Fibroblast of skin of left biceps (primary cell): ENCODE measurements at regions not wholly inside any gene's neighbourhood (a gene's known extent, or its start where the extent isn't known, plus 50 kb on each side); places are given as distances from the start of the nearest gene placed in this dataset.

Source experiments
- DNase-seq, 2 experiments: peaks; one replicate each; pipeline ENCODE4 v3.0.0-alpha.2; 2013; ENCODE audit warnings: low read depth in 2 of 2

DNA sequence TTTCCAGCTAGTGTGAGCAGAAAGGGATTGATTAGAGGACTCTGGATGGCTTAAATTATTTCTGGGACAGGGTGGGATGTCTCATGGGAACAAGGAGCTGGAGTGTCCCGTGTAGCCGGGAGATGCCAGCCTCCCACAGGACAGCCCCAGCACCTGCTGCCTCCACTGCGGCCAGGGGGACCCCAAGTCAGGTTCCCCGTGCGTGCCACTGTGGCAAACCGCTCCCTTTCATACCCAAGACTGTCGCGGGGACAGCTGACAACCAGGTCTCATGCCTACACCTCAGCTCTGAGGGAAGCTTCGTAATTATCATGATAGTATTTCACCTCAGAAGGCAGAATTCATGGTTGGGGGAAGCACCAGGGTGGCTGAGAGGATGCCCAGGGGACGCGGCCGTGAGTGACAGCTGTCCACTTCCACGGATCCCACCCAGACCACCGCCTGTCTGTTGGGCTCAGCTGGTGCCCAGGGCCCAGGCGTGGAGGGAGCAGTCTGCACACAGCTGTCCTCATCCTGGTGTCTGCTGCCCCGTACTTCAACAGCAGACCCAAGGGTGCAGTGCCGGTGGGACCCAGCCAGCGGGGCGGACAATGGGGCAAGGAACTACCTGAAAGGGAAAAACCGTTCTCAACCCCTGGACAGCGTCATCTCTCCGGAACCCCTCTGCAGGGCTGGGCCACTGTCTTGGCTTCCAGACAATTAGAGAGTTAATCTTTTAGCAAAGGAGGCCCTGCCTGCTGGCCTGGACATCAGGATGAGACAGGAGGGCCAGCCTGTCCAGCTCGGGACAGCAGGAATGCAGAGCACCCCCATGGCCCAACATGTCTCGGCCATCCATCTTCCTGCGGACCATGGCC, 166.9 kb downstream of the OLFM1 start:
- DNase-seq: no peak

- no peak for DNase-seq
Measured at GRCh38 chr9:135255033-135255840, 167.8 kb downstream of the OLFM1 start.

- DNase-seq: no peak
Measured at GRCh38 chr9:135255841-135256580, 168.5 kb downstream of the OLFM1 start.

GRCh38 chr9:135256581-135257354, 169.3 kb downstream of the OLFM1 start:
- DNase-seq: no peak

GRCh38 chr9:135258461-135258860, 171.0 kb downstream of the OLFM1 start:
- DNase-seq: no peak

DNA sequence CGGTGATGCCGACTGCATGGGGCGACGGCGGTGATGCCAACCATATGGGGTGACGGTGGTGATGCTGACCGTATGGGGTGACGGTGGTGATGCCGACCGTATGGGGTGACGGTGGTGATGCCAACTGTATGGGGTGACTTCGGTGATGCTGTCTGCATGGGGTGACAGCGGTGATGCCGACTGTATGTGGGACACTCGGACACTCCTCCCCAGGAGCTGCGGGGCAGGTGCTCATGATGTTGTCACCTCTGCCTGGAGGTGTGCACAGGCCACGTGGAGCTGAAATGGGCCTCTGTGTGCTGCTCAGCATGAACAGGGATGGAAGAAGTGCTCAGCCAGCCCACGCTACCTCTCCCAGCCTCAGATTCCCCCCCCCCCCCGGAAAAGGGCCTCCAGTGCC, 171.8 kb downstream of the OLFM1 start:
- DNase-seq: no peak

DNA sequence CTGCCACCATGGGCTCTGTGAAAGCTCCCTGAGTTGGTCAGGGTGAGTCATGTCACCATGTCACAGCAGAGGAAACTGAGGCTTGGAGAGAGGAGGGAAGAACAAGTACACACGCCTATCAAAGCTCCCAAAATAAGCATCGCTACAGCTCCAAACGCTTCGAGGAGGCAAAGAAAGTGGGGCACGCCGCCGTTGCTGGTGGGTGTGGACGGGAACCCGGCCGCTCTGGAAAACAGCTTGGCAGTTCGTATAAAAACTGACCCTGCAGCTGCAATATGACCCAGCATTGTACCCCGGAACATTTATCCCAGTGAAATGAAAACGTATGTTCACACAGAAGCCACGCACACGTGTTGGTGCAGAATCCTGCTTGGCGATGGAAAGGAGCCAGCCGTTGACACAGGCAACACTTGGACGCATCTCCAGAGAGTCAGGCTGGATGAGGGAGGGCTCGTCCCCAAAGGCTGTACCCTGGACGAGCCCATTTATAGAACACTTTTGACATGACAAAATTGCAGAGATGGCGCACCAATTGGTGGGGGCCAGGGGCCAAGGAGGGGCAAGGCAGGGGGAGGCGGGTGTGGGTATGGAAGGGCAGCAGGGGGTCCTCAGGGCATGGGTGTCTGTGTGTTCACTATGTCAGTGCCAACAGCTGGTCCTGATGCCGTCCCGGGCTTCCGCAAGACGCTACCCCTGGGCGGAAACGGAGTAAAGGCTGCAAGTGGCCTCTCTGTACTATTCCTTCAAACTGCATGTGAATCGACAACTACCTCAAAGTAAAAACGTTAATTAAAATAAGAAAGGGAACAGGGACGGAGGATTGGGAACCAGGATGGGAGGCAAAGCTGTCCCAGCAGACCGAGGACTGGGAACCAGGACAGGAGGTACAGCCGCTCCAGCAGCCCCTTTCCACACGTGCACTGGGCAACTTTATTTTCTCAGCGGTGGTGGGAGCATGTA, 173.0 kb downstream of the OLFM1 start:
- no peak for DNase-seq

DNA sequence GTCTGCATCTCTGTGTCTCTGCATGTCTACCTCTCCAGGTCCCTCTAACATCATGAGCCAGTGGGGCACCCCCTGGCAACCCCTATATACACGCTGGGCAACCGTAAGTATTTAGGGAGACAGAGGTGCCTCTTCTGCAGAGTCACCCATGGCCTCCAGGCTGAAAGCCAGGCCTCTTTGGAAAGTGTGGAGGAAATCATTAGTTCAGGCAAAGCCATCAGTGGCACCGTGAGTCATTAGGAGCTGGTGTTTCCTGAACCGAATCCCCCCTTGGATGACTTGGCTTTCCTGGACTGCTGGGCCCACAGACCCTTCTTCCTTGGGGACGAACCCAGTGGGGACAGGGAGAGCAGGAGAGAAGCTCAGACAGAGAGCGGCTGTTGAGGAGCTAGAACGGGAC, 174.8 kb downstream of the OLFM1 start:
- DNase-seq: no peak

GRCh38 chr9:135263511-135263910, 176.0 kb downstream of the OLFM1 start:
- no peak for DNase-seq

- no peak for DNase-seq
Measured at GRCh38 chr9:135265931-135266330, 178.5 kb downstream of the OLFM1 start.

GRCh38 chr9:135267191-135267809, 179.8 kb downstream of the OLFM1 start:
- DNase-seq: no peak

GRCh38 chr9:135268031-135268430, 180.6 kb downstream of the OLFM1 start:
- no peak for DNase-seq

DNA sequence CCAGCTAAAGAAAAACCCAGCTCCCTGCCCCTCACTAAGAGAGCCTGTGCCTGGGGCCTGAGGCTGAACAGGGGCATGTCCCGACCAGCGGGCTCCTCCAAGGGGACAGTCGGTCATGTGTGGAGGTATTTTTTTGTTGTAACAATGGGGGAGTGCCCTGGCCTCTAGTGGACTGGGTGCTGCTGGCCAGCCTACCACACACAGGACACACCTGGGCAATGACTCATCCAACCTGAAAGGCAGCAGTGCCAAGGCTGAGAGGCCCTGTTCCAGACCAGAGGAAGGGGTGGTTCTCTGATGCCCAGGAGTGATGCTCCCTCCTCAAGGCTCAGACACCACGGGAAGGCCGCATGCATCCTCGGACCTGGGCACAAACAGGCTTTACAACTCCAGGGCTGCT, 181.5 kb downstream of the OLFM1 start:
- no peak for DNase-seq

- no peak for DNase-seq
Measured at GRCh38 chr9:135269912-135270830, 182.7 kb downstream of the OLFM1 start.

- DNase-seq: no peak
Measured at GRCh38 chr9:135271425-135271824, 184.0 kb downstream of the OLFM1 start.

- no peak for DNase-seq
Measured at GRCh38 chr9:135272608-135273007, 185.1 kb downstream of the OLFM1 start.

DNA sequence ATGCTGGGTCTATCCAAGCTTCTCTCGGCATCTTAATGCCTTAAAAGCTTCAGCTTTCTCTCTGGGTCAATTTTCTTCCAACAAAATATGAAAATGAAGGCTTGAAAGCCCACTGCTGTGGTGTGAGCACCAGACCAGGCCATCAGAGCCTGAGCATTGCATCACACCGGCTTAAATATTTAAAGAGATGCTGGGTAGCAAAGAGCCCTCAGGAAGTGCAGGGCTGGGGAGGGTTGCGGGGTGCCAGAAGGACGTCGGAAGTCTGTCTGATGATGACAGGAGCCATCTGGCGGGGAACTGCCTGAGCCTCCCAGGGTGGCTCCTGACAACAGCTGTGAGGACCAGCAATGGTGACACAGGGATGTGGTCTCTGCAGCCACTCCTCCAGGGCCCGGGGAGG, 185.5 kb downstream of the OLFM1 start:
- DNase-seq: no peak

- DNase-seq: no peak
Measured at GRCh38 chr9:135275163-135275562, 187.7 kb downstream of the OLFM1 start.
